ENCODE measurements at regions not wholly inside any gene's neighbourhood (a gene's known extent, or its start where the extent isn't known, plus 50 kb on each side); places are given as distances from the start of the nearest gene placed in this dataset.

GRCh38 chr1:213507472-213508223 is 456.6 kb downstream of the RPS6KC1 start:
- 75% methylated on average over 7 of the region's 7 CpGs for WGBS (ENCODE audit: low lambda C conversion rate, missing lambda C conversion rate)

GRCh38 chr1:213511173-213511572 is 460.1 kb downstream of the RPS6KC1 start:
- no peaks in the 10 kb centered on the region for H4K20me1 ChIP-seq (ENCODE audit: insufficient read depth, poor library complexity, severe bottlenecking)
- no peak overlapping the region for H3K4me2 ChIP-seq
- no peak for DNase-seq (ENCODE audit: low spot score)
- peaks cover 2% of the 10 kb centered on the region for H3K27me3 ChIP-seq
- H3K9me3 ChIP-seq (ENCODE audit: low read depth): no peaks in the 10 kb centered on the region
- TF ChIP-seq EZH2 (IDR thresholded peaks at IDR 0.05; ENCODE audit: borderline replicate concordance): no peak
- no peak for TF ChIP-seq EZH2phosphoT487 (IDR thresholded peaks at IDR 0.05; ENCODE audit: low read depth, severe bottlenecking, unreplicated experiment)
- TF ChIP-seq CTCF (IDR thresholded peaks at IDR 0.05; ENCODE audit: poor library complexity): no peak
- H2AFZ ChIP-seq: no peak overlapping the region
- no peak overlapping the region for H3K27ac ChIP-seq
- WGBS (ENCODE audit: low lambda C conversion rate, missing lambda C conversion rate): 68% methylated on average over 4 of the region's 4 CpGs
- H3K9me2 ChIP-seq (replicated peaks; ENCODE audit: insufficient read depth): no peaks in the 10 kb centered on the region
- no peaks in the 10 kb centered on the region for H3K79me2 ChIP-seq
- no peaks in the 10 kb centered on the region for H3K36me3 ChIP-seq (replicated peaks; ENCODE audit: insufficient read depth, low read depth)
- no peak overlapping the region for H3K4me3 ChIP-seq
- H3K4me1 ChIP-seq (ENCODE audit: insufficient read depth): no peaks in the 10 kb centered on the region

More at GRCh38 chr1:213507472-213508223, 456.6 kb downstream of the RPS6KC1 start:
- H3K4me1 ChIP-seq (ENCODE audit: insufficient read depth): no peaks in the 10 kb centered on the region
- DNase-seq (ENCODE audit: low spot score): no peak
- no peak overlapping the region for H2AFZ ChIP-seq
- TF ChIP-seq EZH2 (IDR thresholded peaks at IDR 0.05; ENCODE audit: borderline replicate concordance): no peak
- TF ChIP-seq CTCF (IDR thresholded peaks at IDR 0.05; ENCODE audit: poor library complexity): no peak
- H3K27me3 ChIP-seq: peaks cover 2% of the 10 kb centered on the region
- no peaks in the 10 kb centered on the region for H3K9me3 ChIP-seq (ENCODE audit: low read depth)
- no peak overlapping the region for H3K27ac ChIP-seq
- H3K79me2 ChIP-seq: no peaks in the 10 kb centered on the region
- H3K9me2 ChIP-seq (replicated peaks; ENCODE audit: insufficient read depth): no peaks in the 10 kb centered on the region
- H3K4me3 ChIP-seq: no peak overlapping the region
- no peaks in the 10 kb centered on the region for H3K36me3 ChIP-seq (replicated peaks; ENCODE audit: insufficient read depth, low read depth)
- H4K20me1 ChIP-seq (ENCODE audit: insufficient read depth, poor library complexity, severe bottlenecking): no peaks in the 10 kb centered on the region
- no peak overlapping the region for H3K4me2 ChIP-seq

- Histone ChIP-seq H3K36me3 (replicated peaks; ENCODE audit: insufficient read depth, low read depth) (no peaks in the 10 kb centered on the region), H3K9me3 (ENCODE audit: low read depth) (no peaks in the 10 kb centered on the region), H3K27ac (no peak overlapping the region), H4K20me1 (ENCODE audit: insufficient read depth, poor library complexity, severe bottlenecking) (no peaks in the 10 kb centered on the region), H3K4me1 (ENCODE audit: insufficient read depth) (no peaks in the 10 kb centered on the region), H3K4me3 (no peak overlapping the region), H3K9me2 (replicated peaks; ENCODE audit: insufficient read depth) (no peaks in the 10 kb centered on the region), H2AFZ (no peak overlapping the region), H3K79me2 (no peaks in the 10 kb centered on the region), H3K27me3 (peaks cover 2% of the 10 kb centered on the region), H3K4me2 (no peak overlapping the region)
- DNase-seq (ENCODE audit: low spot score): no peak
- TF ChIP-seq CTCF (IDR thresholded peaks at IDR 0.05; ENCODE audit: poor library complexity): no peak
- TF ChIP-seq EZH2phosphoT487 (IDR thresholded peaks at IDR 0.05; ENCODE audit: low read depth, severe bottlenecking, unreplicated experiment): no peak
- TF ChIP-seq EZH2 (IDR thresholded peaks at IDR 0.05; ENCODE audit: borderline replicate concordance): no peak
- 66% methylated on average over 5 of the region's 5 CpGs for WGBS (ENCODE audit: low lambda C conversion rate, missing lambda C conversion rate)
Observed at GRCh38 chr1:213512316-213512715, 461.3 kb downstream of the RPS6KC1 start.

Measured in hepatocyte (in vitro differentiated cells).